Motor neuron (in vitro differentiated cells): ENCODE measurements at regions not wholly inside any gene's neighbourhood (a gene's known extent, or its start where the extent isn't known, plus 50 kb on each side); places are given as distances from the start of the nearest gene placed in this dataset.
"Not testable (repeated sequence)": the region's sequence is repeated elsewhere in the genome, so short reads cannot be mapped to it uniquely, and the experiment has no call there.

ENCODE experiments used
- ATAC-seq, 8 experiments: fragments of 200-7000 bp; cut with Tn5 transposase; replicated peaks in 6 of 8; 2 replicates each; pipeline ENCODE4 v1.8.0; 2021; ENCODE audit warnings: mild to moderate bottlenecking in 8 of 8, moderate library complexity in 8 of 8
- H3K27ac ChIP-seq, 2 donors: fragments of 250-450 bp; sonication (Bioruptor Pico); 2 replicates each; pipeline ENCODE4 v1.9.0; 2021; ENCODE audit warnings: antibody characterized with exemption in 2 of 2, mild to moderate bottlenecking in 2 of 2, moderate library complexity in 1 of 2
- H3K4me1 ChIP-seq, 2 donors: fragments of 250-450 bp; sonication (Bioruptor Pico); replicated peaks in 1 of 2; 2 replicates each; pipeline ENCODE4 v1.6.1; 2021; ENCODE audit warnings: antibody characterized with exemption in 2 of 2, mild to moderate bottlenecking in 2 of 2, moderate library complexity in 1 of 2
- H3K4me3 ChIP-seq, 5 donors: fragments of 250-450 bp; sonication (Bioruptor Pico); 2 replicates each; pipeline ENCODE4 v1.9.0; 2021; ENCODE audit warnings: antibody characterized with exemption in 5 of 5, mild to moderate bottlenecking in 5 of 5, moderate library complexity in 4 of 5
- WGBS, 10 experiments: fragments of 450-650 bp; shearing (Covaris generic); methylation state at CpG; one replicate each; pipeline ENCODE4 v1.0.0; 2022; 5-methylcytosine and 5-hydroxymethylcytosine counted together
- in situ Hi-C, 9 experiments: fragments of 400-800 bp; cut with MboI; loops; one replicate each; pipeline ENCODE4 v1.15.0; 2021; ENCODE audit warnings: low sequenced_read_pairs in 9 of 9, low pct_unique_long_range_greater_than_20kb in 2 of 9; ENCODE audit not compliant: unreplicated experiment in 9 of 9

- H3K4me3 ChIP-seq, result no peak overlapping the region
- H3K27ac ChIP-seq, result no peak overlapping the region
- peaks cover 0 to under 1% of the 10 kb centered on the region in 2 donors for H3K4me1 ChIP-seq
- in situ Hi-C loops, result no loop called here
- WGBS, 10 experiments, result 50 to 93% (median 84%) methylated on average over 2 to 12 of the region's 13 CpGs; no CpG with 5 or more reads in 1 of the 10 experiments
- no peak for ATAC-seq
Measured at GRCh38 chr7:152565731-152566130, 110.2 kb downstream of the XRCC2 start.

- 42 to 100% (median 82%) methylated on average over 1 to 7 of the region's 8 CpGs; no CpG with 5 or more reads in 2 of the 10 experiments for WGBS, 10 experiments
- Histone ChIP-seq H3K27ac (no peak overlapping the region), H3K4me1 (no peaks in the 10 kb centered on the region), H3K4me3 (no peak overlapping the region)
- ATAC-seq, result no peak
- in situ Hi-C loops, result no loop called here
Measured at GRCh38 chr7:152564656-152565250, 111.2 kb downstream of the XRCC2 start.

DNA sequence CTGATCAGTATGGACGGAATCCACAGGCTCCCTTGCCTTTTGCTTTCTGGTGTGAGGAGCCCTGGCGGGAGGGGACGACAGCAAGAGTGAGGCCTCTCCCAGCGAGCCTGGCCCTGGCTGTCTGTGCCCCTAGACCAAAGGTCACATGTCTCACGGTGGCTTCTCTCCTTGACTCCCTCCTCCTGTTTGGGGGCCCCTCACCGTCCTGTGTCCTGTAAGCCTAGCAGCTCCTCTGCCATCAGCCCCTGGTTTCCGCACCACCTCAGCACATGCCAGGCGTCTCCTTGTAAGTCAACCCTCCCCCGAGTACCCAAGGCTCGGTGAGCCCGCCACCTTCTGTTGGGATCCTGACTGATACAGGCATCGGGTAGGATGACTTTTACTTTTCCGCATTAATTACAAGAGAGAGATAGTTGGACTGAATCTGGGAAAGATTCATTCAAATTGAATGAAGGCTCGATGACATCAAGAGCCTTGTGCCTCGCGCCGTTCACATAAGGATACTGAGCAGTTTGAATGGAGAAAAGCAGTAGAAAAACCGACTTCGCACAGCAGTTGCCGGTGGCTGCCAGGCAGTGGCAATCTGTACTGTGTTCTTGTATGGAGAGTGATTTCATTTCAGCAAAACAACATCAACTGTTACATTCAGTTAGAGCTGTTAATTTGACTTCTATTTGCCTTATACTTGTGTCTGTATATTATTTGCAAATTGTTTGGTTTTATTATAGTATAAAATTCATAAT lies 119.8 kb downstream of the XRCC2 start:
- no peak for ATAC-seq
- H3K4me1 ChIP-seq, result no peaks in the 10 kb centered on the region
- 50 to 95% (median 86%) methylated on average over 1 to 14 of the region's 20 CpGs; no CpG with 5 or more reads in 1 of the 10 experiments for WGBS, 10 experiments
- in situ Hi-C loops, result no loop called here
- no peak overlapping the region for H3K4me3 ChIP-seq
- H3K27ac ChIP-seq, result no peak overlapping the region

- Histone ChIP-seq H3K4me1 (no peaks in the 10 kb centered on the region), H3K4me3 (no peak overlapping the region), H3K27ac (no peak overlapping the region)
- ATAC-seq, result no peak
- 36 to 70% (median 60%) methylated on average over 2 to 7 of the region's 17 CpGs; no CpG with 5 or more reads in 6 of the 10 experiments for WGBS, 10 experiments
- in situ Hi-C loops, result no loop called here
Measured at GRCh38 chr7:152553671-152554317, 118.0 kb upstream of the KMT2C start.

DNA sequence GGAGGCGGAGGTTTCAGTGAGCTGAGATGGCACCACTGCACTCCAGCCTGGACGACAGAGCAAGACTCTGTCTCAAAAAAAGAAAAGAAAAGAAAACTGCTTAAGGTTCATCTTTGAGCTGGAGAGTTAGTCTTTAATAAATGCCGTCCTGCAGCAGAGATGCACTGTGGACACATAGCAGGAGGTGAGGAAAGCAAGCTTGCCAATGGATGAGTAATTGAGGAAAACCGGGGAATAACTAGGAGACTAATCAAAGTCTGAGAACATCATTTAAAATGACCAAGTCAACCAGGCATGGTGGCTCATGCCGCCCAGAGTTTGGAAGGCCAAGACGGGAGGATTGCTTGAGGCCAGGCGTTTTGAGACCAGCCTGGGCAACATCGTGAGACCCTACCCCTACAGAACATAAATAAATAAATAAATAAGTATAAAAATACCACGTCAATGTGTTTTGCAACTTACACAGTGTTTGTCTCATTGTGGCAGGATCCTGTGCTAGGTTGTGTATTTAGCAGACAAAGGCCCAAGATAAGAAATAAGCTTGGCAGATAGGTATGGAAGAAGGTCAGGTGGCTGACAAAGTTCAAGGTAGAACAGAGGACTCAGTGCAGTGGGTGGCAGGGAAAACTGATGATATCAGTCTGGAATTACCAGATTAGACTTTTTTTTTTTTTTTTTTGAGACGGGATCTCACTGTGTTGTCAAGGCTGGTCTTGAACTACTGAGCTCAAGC lies 115.7 kb upstream of the KMT2C start:
- in situ Hi-C loops, result no loop called here
- ATAC-seq, result no peak
- Histone ChIP-seq H3K27ac (no peak overlapping the region), H3K4me3 (no peak overlapping the region), H3K4me1 (no peaks in the 10 kb centered on the region)
- WGBS, 10 experiments, result 51 to 100% (median 81%) methylated on average over 2 to 7 of the region's 10 CpGs

DNA sequence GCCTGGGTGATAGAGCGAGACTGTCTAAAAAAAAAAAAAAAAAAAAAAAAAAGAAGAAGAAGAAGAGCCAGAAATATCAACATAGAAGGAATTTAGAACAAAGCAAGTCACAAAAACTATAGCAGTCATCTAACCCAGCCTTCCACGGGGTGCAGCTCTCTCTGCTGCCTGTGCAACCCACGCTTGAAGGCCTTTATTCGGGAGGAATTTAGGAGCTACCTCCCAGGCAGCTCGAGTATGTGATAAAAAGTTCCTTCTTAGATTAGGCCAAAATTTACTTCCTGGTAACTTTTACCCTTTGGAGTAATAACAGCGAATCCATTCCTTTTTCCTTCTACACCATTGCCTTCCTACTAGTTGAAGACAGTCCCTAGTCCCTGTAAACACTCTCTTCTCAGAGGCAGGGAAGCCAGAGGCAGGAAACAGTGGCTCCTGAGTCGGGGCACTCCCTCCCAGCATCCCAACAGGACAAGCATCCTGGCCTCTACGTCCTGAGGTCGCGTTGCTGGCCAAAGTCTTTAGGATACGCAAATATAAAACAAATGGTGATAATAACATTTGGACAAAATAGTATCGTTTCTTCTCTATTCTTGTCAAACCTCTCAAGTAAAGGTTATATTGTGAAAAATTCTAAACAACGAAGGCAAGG lies 109.3 kb upstream of the KMT2C start:
- Histone ChIP-seq H3K4me1 (no peaks in the 10 kb centered on the region), H3K4me3 (no peak overlapping the region), H3K27ac (no peak overlapping the region)
- WGBS, 10 experiments, result 26 to 89% (median 67%) methylated on average over 4 to 12 of the region's 13 CpGs
- in situ Hi-C loops, result no loop called here
- ATAC-seq, result no peak

- in situ Hi-C loops, result no loop called here
- 20 to 97% (median 69%) methylated on average over 1 to 11 of the region's 21 CpGs; no CpG with 5 or more reads in 1 of the 10 experiments for WGBS, 10 experiments
- H3K4me3 ChIP-seq, result no peak overlapping the region
- no peaks in the 10 kb centered on the region for H3K4me1 ChIP-seq
- no peak for ATAC-seq
- no peak overlapping the region for H3K27ac ChIP-seq
Measured at GRCh38 chr7:152544481-152544927, 108.7 kb upstream of the KMT2C start.

DNA sequence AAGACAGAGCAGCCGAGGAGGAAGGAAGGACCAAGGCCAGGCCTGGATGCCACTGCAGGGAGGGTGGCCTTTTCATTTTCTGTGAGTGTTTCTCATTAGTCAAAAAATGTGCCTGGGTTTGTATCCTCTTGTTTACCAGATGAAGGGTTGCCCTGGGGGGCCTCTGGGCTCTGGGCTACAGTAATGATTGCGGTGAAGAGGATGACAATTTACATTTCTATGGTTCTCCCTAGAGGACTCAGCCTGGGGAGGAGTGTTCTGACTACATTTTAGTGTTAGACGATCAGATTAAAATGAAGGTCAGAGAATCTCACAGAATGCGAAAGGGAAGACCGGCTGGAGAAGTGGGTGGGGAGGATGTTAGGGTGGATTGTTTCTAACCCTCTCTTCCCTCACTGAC lies 108.0 kb upstream of the KMT2C start:
- 5 to 60% (median 33%) methylated on average over 1 to 5 of the region's 5 CpGs; no CpG with 5 or more reads in 1 of the 10 experiments for WGBS, 10 experiments
- Histone ChIP-seq H3K27ac (no peak overlapping the region), H3K4me3 (no peak overlapping the region), H3K4me1 (no peaks in the 10 kb centered on the region)
- peak in 6 of 8 experiments; percentile 65 to 92 (median 78) for ATAC-seq
- in situ Hi-C loops, result no loop called here

- in situ Hi-C loops, result no loop called here
- no peak for ATAC-seq
- no peak overlapping the region for H3K4me3 ChIP-seq
- no peaks in the 10 kb centered on the region for H3K4me1 ChIP-seq
- no peak overlapping the region for H3K27ac ChIP-seq
- 64 to 93% (median 84%) methylated on average over 1 to 5 of the region's 5 CpGs; no CpG with 5 or more reads in 1 of the 10 experiments for WGBS, 10 experiments
Measured at GRCh38 chr7:152541892-152542291, 106.1 kb upstream of the KMT2C start.

DNA sequence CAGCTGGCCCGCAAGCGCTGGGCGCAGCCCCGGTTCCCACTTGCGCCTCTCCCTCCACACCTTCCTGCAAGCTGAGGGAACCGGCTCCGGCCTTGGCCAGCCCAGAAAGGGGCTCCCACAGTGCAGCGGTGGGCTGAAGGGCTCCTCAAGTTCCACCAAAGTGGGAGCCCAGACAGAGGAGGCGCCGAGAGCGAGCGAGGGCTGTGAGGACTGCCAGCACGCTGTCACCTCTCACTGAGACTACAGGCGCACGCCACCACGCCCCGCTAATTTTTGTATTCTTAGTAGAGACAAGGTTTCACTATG lies 103.3 kb upstream of the KMT2C start:
- H3K27ac ChIP-seq, H3K4me3 ChIP-seq, in situ Hi-C loops, H3K4me1 ChIP-seq, ATAC-seq: not testable (repeated sequence)
- 99 to 100% methylated on average over 3 to 12 of the region's 17 CpGs; no CpG with 5 or more reads in 8 of the 10 experiments for WGBS, 10 experiments

DNA sequence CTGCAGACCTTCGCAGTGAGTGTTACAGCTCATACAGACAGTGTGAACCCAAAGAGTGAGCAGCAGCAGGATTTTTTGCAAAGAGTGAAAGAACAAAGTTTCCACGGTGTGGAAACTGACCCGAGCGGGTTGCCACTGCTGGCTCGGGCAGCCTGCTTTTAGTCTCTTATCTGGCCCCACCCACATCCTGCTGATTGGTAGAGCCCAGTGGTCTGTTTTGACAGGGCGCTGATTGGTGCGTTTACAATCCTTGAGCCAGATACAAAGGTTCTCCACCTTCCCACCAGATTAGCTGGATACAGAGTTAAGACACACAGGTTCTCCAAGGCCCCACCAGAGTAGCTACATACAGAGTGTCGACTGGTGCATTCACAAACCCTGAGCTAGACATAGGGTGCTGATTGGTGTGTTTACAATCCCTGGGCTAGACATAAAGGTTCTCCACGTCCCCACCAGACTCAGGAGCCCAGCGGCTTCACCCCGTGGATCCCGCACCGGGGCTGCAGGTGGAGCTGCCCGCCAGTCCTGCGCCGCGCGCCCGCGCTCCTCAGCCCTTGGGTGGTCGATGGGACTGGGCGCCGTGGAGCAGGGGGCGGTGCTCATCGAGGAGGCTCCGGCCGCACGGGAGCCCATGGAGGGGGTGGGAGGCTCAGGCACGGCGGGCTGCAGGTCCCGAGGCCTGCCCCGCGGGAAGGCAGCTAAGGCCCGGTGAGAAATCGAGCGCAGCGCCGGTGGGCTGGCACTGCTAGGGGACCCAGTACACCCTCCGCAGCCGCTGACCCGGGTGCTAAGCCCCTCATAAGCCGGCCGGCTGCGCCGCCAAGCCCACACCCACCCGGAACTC lies 102.8 kb upstream of the KMT2C start:
- H3K4me1 ChIP-seq, ATAC-seq, H3K27ac ChIP-seq, H3K4me3 ChIP-seq, in situ Hi-C loops: not testable (repeated sequence)
- 83 to 100% (median 94%) methylated on average over 1 to 12 of the region's 46 CpGs; no CpG with 5 or more reads in 4 of the 10 experiments for WGBS, 10 experiments

GRCh38 chr7:152537639-152538038 lies 101.8 kb upstream of the KMT2C start:
- Histone ChIP-seq H3K27ac (no peak overlapping the region), H3K4me1 (no peaks in the 10 kb centered on the region), H3K4me3 (no peak overlapping the region)
- WGBS, 10 experiments, result 50 to 83% (median 60%) methylated on average over 1 to 4 of the region's 4 CpGs; no CpG with 5 or more reads in 2 of the 10 experiments
- no peak for ATAC-seq
- in situ Hi-C loops, result no loop called here
